H9 (cell line): ENCODE measurements at regions not wholly inside any gene's neighbourhood (a gene's known extent, or its start where the extent isn't known, plus 50 kb on each side); places are given as distances from the start of the nearest gene placed in this dataset.

ENCODE experiments used
- DNase-seq: peaks from one replicate; pipeline ENCODE4 v3.0.0-alpha.2; 2017
- H2AFZ ChIP-seq: one replicate; pipeline ENCODE4 v1.6.1; 2013; ENCODE audit warnings: mild to moderate bottlenecking, low read length, control low read depth, moderate library complexity
- H2AK5ac ChIP-seq: 2 replicates; pipeline ENCODE4 v1.6.1; 2013; ENCODE audit warnings: low read length, control low read depth, mixed read lengths; ENCODE audit not compliant: insufficient read length
- H2BK120ac ChIP-seq: one replicate; pipeline ENCODE4 v1.6.1; 2013; ENCODE audit warnings: low read depth, mild to moderate bottlenecking, low read length, control low read depth, inconsistent platforms; ENCODE audit not compliant: poor library complexity, severe bottlenecking
- H2BK12ac ChIP-seq: 2 replicates; pipeline ENCODE4 v1.6.1; 2013; ENCODE audit warnings: low read length, control low read depth, mixed read lengths, low read depth; ENCODE audit not compliant: insufficient read length
- H2BK15ac ChIP-seq: 2 replicates; pipeline ENCODE4 v1.6.1; 2013; ENCODE audit warnings: low read depth, low read length, control low read depth
- H2BK20ac ChIP-seq: one replicate; pipeline ENCODE4 v1.6.1; 2013; ENCODE audit warnings: low read depth, mild to moderate bottlenecking, low read length, control low read depth, inconsistent platforms; ENCODE audit not compliant: poor library complexity, severe bottlenecking
- H2BK5ac ChIP-seq: 2 replicates; pipeline ENCODE4 v1.6.1; 2013; ENCODE audit warnings: low read length, control low read depth, mixed read lengths; ENCODE audit not compliant: insufficient read length
- H3K14ac ChIP-seq: 2 replicates; pipeline ENCODE4 v1.6.1; 2013; ENCODE audit warnings: low read length, control low read depth; ENCODE audit not compliant: insufficient read depth
- H3K18ac ChIP-seq: 2 replicates; pipeline ENCODE4 v1.6.1; 2013; ENCODE audit warnings: low read depth, mild to moderate bottlenecking, mixed read lengths, low read length, control low read depth; ENCODE audit not compliant: insufficient read length
- H3K23ac ChIP-seq: 2 replicates; pipeline ENCODE4 v1.6.1; 2013; ENCODE audit warnings: low read length, control low read depth, mixed read lengths, low read depth; ENCODE audit not compliant: insufficient read length
- H3K23me2 ChIP-seq: 2 replicates; pipeline ENCODE4 v1.6.1; 2013; ENCODE audit warnings: low read depth, mild to moderate bottlenecking, mixed read lengths, low read length, control low read depth; ENCODE audit not compliant: insufficient read length, poor library complexity, severe bottlenecking
- H3K27ac ChIP-seq: 2 replicates; pipeline ENCODE4 v1.5.1; 2013; ENCODE audit warnings: low read length, control low read depth, mixed read lengths, low read depth; ENCODE audit not compliant: insufficient read length
- H3K27me3 ChIP-seq: 2 replicates; pipeline ENCODE4 v1.6.1; 2013; ENCODE audit warnings: low read length, control low read depth, inconsistent platforms; ENCODE audit not compliant: insufficient read depth
- H3K4ac ChIP-seq: 2 replicates; pipeline ENCODE4 v1.6.1; 2013; ENCODE audit warnings: low read depth, mild to moderate bottlenecking, control low read depth, inconsistent platforms, low read length, moderate library complexity
- H3K4me1 ChIP-seq: 2 replicates; pipeline ENCODE4 v1.6.1; 2013; ENCODE audit warnings: low read length, control low read depth, inconsistent platforms; ENCODE audit not compliant: insufficient read depth
- H3K4me2 ChIP-seq: 2 replicates; pipeline ENCODE4 v1.6.1; 2013; ENCODE audit warnings: low read length, control low read depth, mixed read lengths; ENCODE audit not compliant: insufficient read length, insufficient read depth
- H3K56ac ChIP-seq: 2 replicates; pipeline ENCODE4 v1.6.1; 2013; ENCODE audit warnings: low read depth, mild to moderate bottlenecking, mixed read lengths, low read length, control low read depth; ENCODE audit not compliant: insufficient read length
- H3K79me1 ChIP-seq: 2 replicates; pipeline ENCODE4 v1.6.1; 2013; ENCODE audit warnings: low read depth, mild to moderate bottlenecking, moderate library complexity, low read length, control low read depth, inconsistent platforms; ENCODE audit not compliant: insufficient read depth, poor library complexity, severe bottlenecking
- H3K79me2 ChIP-seq: 2 replicates; pipeline ENCODE4 v1.6.1; 2013; ENCODE audit warnings: low read length, control low read depth, inconsistent platforms; ENCODE audit not compliant: insufficient read depth
- H3K9ac ChIP-seq: 2 replicates; pipeline ENCODE4 v1.6.1; 2013; ENCODE audit warnings: low read length, control low read depth, mixed read lengths; ENCODE audit not compliant: insufficient read length; ENCODE audit errors: extremely low read depth
- H3K9me3 ChIP-seq: one replicate; pipeline ENCODE4 v1.6.1; 2013; ENCODE audit warnings: low read depth, low read length, inconsistent platforms; ENCODE audit not compliant: control insufficient read depth
- H3T11ph ChIP-seq: one replicate; pipeline ENCODE4 v1.6.1; 2013; ENCODE audit warnings: mild to moderate bottlenecking, low read length, control low read depth, inconsistent platforms
- H4K20me1 ChIP-seq: one replicate; pipeline ENCODE4 v1.6.1; 2013; ENCODE audit not compliant: control insufficient read depth, insufficient read length, insufficient read depth
- H4K5ac ChIP-seq: 2 replicates; pipeline ENCODE4 v1.6.1; 2013; ENCODE audit warnings: low read depth, mild to moderate bottlenecking, mixed read lengths, low read length, control low read depth; ENCODE audit not compliant: insufficient read length
- H4K8ac ChIP-seq: replicated peaks from 2 replicates; pipeline ENCODE4 v1.6.1; 2013; ENCODE audit warnings: low read length, control low read depth, mixed read lengths, low read depth; ENCODE audit not compliant: insufficient read length
- H4K91ac ChIP-seq: 2 replicates; pipeline ENCODE4 v1.6.1; 2013; ENCODE audit warnings: low read depth, mild to moderate bottlenecking, moderate library complexity, mixed read lengths, low read length, control low read depth; ENCODE audit not compliant: insufficient read length
- H3K27ac Mint-ChIP-seq, 3 experiments: 2 replicates in 2 of 3; 3 replicates in 1 of 3; pipeline ENCODE4 v1.8.0; 2020 to 2021; ENCODE audit warnings: mixed read lengths in 3 of 3, mild to moderate bottlenecking in 1 of 3, moderate library complexity in 1 of 3
- H3K27me3 Mint-ChIP-seq: 2 replicates; pipeline ENCODE4 v1.8.0; 2021; ENCODE audit warnings: low read depth, mild to moderate bottlenecking, moderate library complexity, mixed read lengths
- H3K36me3 Mint-ChIP-seq, 3 experiments: 2 replicates in 2 of 3; 3 replicates in 1 of 3; pipeline ENCODE4 v1.8.0; 2020 to 2021; ENCODE audit warnings: low read depth in 3 of 3, mixed read lengths in 3 of 3; ENCODE audit not compliant: insufficient read depth in 1 of 3
- H3K4me1 Mint-ChIP-seq, 2 experiments: 2 replicates each; pipeline ENCODE4 v1.8.0; 2020; ENCODE audit warnings: mixed read lengths in 2 of 2
- H3K4me3 Mint-ChIP-seq, 2 experiments: 2 replicates in 1 of 2; 3 replicates in 1 of 2; pipeline ENCODE4 v1.8.0; 2020 to 2021; ENCODE audit warnings: mild to moderate bottlenecking in 2 of 2, mixed read lengths in 2 of 2, moderate library complexity in 1 of 2
- H3K9me3 Mint-ChIP-seq, 2 experiments: 2 replicates in 1 of 2; 3 replicates in 1 of 2; pipeline ENCODE4 v1.8.0; 2020; ENCODE audit warnings: mild to moderate bottlenecking in 2 of 2, mixed read lengths in 2 of 2, moderate library complexity in 1 of 2
- WGBS: extraction: QIAGEN DNeasy Blood & Tissue Kit; methylation state at CpG from one replicate; pipeline ENCODE4 v1.1.7; 2013; ENCODE audit warnings: missing lambda C conversion rate, low lambda C conversion rate, mixed read lengths; ENCODE audit not compliant: insufficient read length; ENCODE audit errors: extremely low coverage; 5-methylcytosine and 5-hydroxymethylcytosine counted together
- TF ChIP-seq, protein P1 (sequence below): fragments of 200-600 bp; sonication (generic); conservative IDR thresholded peaks from 3 replicates; pipeline ENCODE4 v1.8.0; 2021; ENCODE audit warnings: antibody characterized with exemption, mild to moderate bottlenecking

DNA sequence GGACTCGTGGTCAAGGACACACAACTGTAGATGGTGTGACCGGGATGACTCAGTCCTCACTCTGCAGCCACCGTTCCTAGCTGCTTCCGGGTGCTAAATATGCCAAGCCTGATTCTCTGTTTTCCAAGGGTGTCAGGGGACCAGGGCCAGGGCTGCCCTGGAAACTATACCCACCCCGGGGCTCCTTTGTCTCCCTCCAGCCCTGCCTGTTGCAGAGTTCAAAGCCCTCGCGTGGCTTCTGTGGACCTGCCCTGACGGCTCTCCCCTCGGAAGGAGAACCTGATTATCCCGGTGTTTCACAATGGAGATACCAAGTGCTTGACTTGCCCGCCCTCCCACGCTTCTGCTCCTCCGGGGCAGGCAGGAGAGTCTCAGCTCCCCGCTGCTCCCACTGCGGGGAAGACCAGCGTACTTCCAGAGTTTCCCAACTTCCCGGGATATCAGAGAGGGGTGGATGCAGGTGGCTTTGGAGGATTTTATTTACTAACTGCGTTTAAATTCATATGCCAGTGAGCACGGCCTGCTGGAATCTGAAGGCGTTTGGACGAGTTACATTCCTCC lies 125.0 kb downstream of the ASB7 start:
- H2AK5ac ChIP-seq, result no peak overlapping the region
- TF ChIP-seq, protein P1, sequence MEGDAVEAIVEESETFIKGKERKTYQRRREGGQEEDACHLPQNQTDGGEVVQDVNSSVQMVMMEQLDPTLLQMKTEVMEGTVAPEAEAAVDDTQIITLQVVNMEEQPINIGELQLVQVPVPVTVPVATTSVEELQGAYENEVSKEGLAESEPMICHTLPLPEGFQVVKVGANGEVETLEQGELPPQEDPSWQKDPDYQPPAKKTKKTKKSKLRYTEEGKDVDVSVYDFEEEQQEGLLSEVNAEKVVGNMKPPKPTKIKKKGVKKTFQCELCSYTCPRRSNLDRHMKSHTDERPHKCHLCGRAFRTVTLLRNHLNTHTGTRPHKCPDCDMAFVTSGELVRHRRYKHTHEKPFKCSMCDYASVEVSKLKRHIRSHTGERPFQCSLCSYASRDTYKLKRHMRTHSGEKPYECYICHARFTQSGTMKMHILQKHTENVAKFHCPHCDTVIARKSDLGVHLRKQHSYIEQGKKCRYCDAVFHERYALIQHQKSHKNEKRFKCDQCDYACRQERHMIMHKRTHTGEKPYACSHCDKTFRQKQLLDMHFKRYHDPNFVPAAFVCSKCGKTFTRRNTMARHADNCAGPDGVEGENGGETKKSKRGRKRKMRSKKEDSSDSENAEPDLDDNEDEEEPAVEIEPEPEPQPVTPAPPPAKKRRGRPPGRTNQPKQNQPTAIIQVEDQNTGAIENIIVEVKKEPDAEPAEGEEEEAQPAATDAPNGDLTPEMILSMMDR, result no peak
- H3K27me3 ChIP-seq, result no peaks in the 10 kb centered on the region
- no peak overlapping the region for H4K91ac ChIP-seq
- peaks cover 4% of the 10 kb centered on the region; the same call in 1 of the 2 replicates for H3K4me1 ChIP-seq
- WGBS, result no CpG with 5 or more reads among the region's 21 CpGs
- Mint-ChIP-seq H3K27me3 (peaks cover 3% of the 10 kb centered on the region; the same call in 1 of the 2 replicates), H3K4me1 (peaks cover 7 to 14% of the 10 kb centered on the region in 2 experiments), H3K4me3 (no peak overlapping the region), H3K36me3 (no peaks in the 10 kb centered on the region; a peak in 1 of 7 replicates), H3K9me3 (no peaks in the 10 kb centered on the region), H3K27ac (peak overlapping the region in 2 of 3 experiments; percentile 60 to 74; a peak in 3 of 7 replicates)
- no peak overlapping the region for H2BK5ac ChIP-seq
- no peaks in the 10 kb centered on the region for H3K79me2 ChIP-seq
- H4K20me1 ChIP-seq, result no peaks in the 10 kb centered on the region
- no peaks in the 10 kb centered on the region for H3K23me2 ChIP-seq
- no peak overlapping the region for H4K8ac ChIP-seq
- H2BK120ac ChIP-seq, result no peak overlapping the region
- H3K18ac ChIP-seq, result no peak overlapping the region
- H3K4ac ChIP-seq, result no peak overlapping the region
- H3K56ac ChIP-seq, result no peak overlapping the region
- no peak overlapping the region for H2BK15ac ChIP-seq
- peak; percentile 27 for DNase-seq
- H3T11ph ChIP-seq, result no peak overlapping the region
- H3K4me2 ChIP-seq, result no peak overlapping the region
- H2BK20ac ChIP-seq, result no peak overlapping the region
- H2BK12ac ChIP-seq, result no peak overlapping the region
- no peaks in the 10 kb centered on the region for H3K9me3 ChIP-seq
- H3K27ac ChIP-seq, result no peak overlapping the region
- H3K23ac ChIP-seq, result no peak overlapping the region
- no peak overlapping the region for H4K5ac ChIP-seq
- no peak overlapping the region for H3K14ac ChIP-seq
- no peak overlapping the region for H2AFZ ChIP-seq
- H3K9ac ChIP-seq, result no peak overlapping the region
- no peaks in the 10 kb centered on the region for H3K79me1 ChIP-seq
